HG03025 (cell line): ENCODE measurements at regions not wholly inside any gene's neighbourhood (a gene's known extent, or its start where the extent isn't known, plus 50 kb on each side); places are given as distances from the start of the nearest gene placed in this dataset.

Experiments
- ATAC-seq: cut with Tn5 transposase; IDR thresholded peaks from one replicate; pipeline ENCODE4 v1.9.1; 2021; ENCODE audit warnings: mild to moderate bottlenecking, moderate library complexity; ENCODE audit not compliant: unreplicated experiment, low FRiP score

- ATAC-seq, result no peak
These were observed 593.0 kb upstream of the SGCD start for GRCh38 chr5:155733935-155734334.

- no peak for ATAC-seq
These were observed 591.6 kb upstream of the SGCD start for GRCh38 chr5:155735388-155735787.

- ATAC-seq, result no peak
These were observed 588.3 kb upstream of the SGCD start for GRCh38 chr5:155738616-155739015.

- ATAC-seq, result no peak
These were observed 580.5 kb upstream of the SGCD start for GRCh38 chr5:155746367-155747038.

- ATAC-seq, result no peak
These were observed 576.9 kb upstream of the SGCD start for GRCh38 chr5:155750101-155750500.

- no peak for ATAC-seq
These were observed 576.4 kb upstream of the SGCD start for GRCh38 chr5:155750571-155750970.

GRCh38 chr5:155753943-155754581, 572.9 kb upstream of the SGCD start:
- no peak for ATAC-seq

GRCh38 chr5:155759252-155759651, 567.7 kb upstream of the SGCD start:
- ATAC-seq, result no peak

GRCh38 chr5:155759984-155760383, 567.0 kb upstream of the SGCD start:
- no peak for ATAC-seq

- ATAC-seq, result no peak
These were observed 565.5 kb upstream of the SGCD start for GRCh38 chr5:155761502-155761901.

GRCh38 chr5:155765715-155766114, 561.2 kb upstream of the SGCD start:
- ATAC-seq, result no peak

- ATAC-seq, result no peak
These were observed 559.5 kb upstream of the SGCD start for GRCh38 chr5:155767470-155767869.

GRCh38 chr5:155768332-155768731, 558.6 kb upstream of the SGCD start:
- ATAC-seq, result no peak

- ATAC-seq, result no peak
These were observed 554.8 kb upstream of the SGCD start for GRCh38 chr5:155772009-155772662.

- no peak for ATAC-seq
These were observed 553.3 kb upstream of the SGCD start for GRCh38 chr5:155773680-155774079.

- no peak for ATAC-seq
These were observed 546.7 kb upstream of the SGCD start for GRCh38 chr5:155780260-155780659.

GRCh38 chr5:155783246-155783645, 543.7 kb upstream of the SGCD start:
- no peak for ATAC-seq

- no peak for ATAC-seq
These were observed 543.2 kb upstream of the SGCD start for GRCh38 chr5:155783791-155784190.

GRCh38 chr5:155786108-155786507, 540.9 kb upstream of the SGCD start:
- ATAC-seq, result no peak

- ATAC-seq, result no peak
These were observed 534.1 kb upstream of the SGCD start for GRCh38 chr5:155792873-155793272.

GRCh38 chr5:155794795-155795194, 532.2 kb upstream of the SGCD start:
- no peak for ATAC-seq

- ATAC-seq, result no peak
These were observed 527.7 kb upstream of the SGCD start for GRCh38 chr5:155799308-155799707.
